ENCODE measurements at regions not wholly inside any gene's neighbourhood (a gene's known extent, or its start where the extent isn't known, plus 50 kb on each side); places are given as distances from the start of the nearest gene placed in this dataset.

DNA sequence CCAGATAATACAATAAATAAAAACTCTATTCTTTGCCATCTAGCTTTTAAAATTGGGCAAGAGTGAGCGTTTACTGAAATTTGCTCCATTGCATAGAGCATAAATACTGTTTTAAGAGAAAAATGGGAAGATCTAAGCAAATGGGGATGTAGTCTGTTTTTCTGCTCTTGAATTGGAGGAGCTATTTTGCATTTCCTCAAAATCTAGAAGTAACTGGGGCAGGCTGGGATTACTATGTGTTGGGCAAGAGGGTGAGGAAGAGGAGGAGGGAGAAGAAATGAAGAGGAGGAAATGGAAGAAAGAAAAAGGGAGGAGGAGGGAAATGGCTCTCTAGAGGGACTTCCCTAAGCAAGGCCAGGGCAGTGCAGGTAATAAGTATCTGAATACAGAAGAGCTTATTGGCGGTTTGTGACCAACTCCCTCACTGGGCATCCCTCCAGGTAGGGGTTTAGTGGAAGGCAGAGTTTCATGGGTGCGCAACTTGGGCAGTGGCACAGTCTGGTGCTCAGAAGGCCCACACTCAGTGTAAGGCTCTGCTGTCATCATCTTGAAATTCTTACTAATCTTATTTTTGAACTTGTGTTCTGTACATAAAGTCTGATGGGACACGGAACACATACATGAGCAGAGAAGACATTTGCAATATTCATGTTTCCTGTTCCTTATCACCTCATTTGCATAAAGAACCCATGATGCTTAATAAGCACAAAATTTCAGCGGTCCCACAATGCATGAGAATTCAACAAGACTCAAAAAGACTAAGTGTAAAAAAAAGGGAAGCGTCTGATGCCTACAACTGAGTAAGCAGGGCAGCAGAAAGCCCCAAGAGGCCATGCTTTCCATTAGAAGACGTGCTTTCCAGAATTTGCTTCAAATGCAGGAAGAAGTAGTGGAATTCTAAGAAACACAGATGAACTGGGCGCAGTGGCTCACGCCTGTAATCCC, 116.9 kb downstream of the EVX1 start:
- TF ChIP-seq, protein P1, sequence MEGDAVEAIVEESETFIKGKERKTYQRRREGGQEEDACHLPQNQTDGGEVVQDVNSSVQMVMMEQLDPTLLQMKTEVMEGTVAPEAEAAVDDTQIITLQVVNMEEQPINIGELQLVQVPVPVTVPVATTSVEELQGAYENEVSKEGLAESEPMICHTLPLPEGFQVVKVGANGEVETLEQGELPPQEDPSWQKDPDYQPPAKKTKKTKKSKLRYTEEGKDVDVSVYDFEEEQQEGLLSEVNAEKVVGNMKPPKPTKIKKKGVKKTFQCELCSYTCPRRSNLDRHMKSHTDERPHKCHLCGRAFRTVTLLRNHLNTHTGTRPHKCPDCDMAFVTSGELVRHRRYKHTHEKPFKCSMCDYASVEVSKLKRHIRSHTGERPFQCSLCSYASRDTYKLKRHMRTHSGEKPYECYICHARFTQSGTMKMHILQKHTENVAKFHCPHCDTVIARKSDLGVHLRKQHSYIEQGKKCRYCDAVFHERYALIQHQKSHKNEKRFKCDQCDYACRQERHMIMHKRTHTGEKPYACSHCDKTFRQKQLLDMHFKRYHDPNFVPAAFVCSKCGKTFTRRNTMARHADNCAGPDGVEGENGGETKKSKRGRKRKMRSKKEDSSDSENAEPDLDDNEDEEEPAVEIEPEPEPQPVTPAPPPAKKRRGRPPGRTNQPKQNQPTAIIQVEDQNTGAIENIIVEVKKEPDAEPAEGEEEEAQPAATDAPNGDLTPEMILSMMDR (IDR thresholded peaks at IDR 0.05; ENCODE audit: extremely low read depth in 1 of 2, insufficient read depth in 1 of 2, low read depth in 1 of 2, low read length in 2 of 2): no peak
- TF ChIP-seq POLR2A (IDR thresholded peaks at IDR 0.05; ENCODE audit: low read depth, low read length) (no peak), MYC (IDR thresholded peaks at IDR 0.05; ENCODE audit: low read depth, low read length) (no peak), EZH2 (IDR thresholded peaks at IDR 0.05; ENCODE audit: borderline replicate concordance, low read depth, low read length, severe bottlenecking) (no peak), POLR2AphosphoS5 (IDR thresholded peaks at IDR 0.05; ENCODE audit: insufficient read depth, low read depth, low read length) (no peak)
- TF ChIP-seq, protein P2, sequence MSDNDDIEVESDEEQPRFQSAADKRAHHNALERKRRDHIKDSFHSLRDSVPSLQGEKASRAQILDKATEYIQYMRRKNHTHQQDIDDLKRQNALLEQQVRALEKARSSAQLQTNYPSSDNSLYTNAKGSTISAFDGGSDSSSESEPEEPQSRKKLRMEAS (IDR thresholded peaks at IDR 0.05; ENCODE audit: insufficient read depth, insufficient read length): no peak
